Vagina (tissue), 2 donors: ENCODE measurements at regions not wholly inside any gene's neighbourhood (a gene's known extent, or its start where the extent isn't known, plus 50 kb on each side); places are given as distances from the start of the nearest gene placed in this dataset.

Source experiments
- DNase-seq, 2 donors: peaks; one replicate each; pipeline ENCODE4 v3.0.0-alpha.2; 2017; ENCODE audit errors: extremely low spot score in 2 of 2
- H3K27ac ChIP-seq: fragments of 200-600 bp; sonication (generic); one replicate; pipeline ENCODE4 v1.5.1; 2019
- H3K27me3 ChIP-seq: fragments of 200-600 bp; sonication (generic); one replicate; pipeline ENCODE4 v1.5.1; 2019
- H3K36me3 ChIP-seq, 2 donors: fragments of 200-600 bp; sonication (generic); one replicate each; pipeline ENCODE4 v1.5.1; 2017 to 2019
- H3K4me1 ChIP-seq: fragments of 200-600 bp; sonication (generic); one replicate; pipeline ENCODE4 v1.5.1; 2019
- H3K4me3 ChIP-seq, 2 donors: fragments of 200-600 bp; sonication (generic); 1 replicate in 1 of 2; 2 replicates in 1 of 2; pipeline ENCODE4 v1.5.1; 2016 to 2019
- H3K9me3 ChIP-seq: fragments of 200-600 bp; sonication (generic); one replicate; pipeline ENCODE4 v1.5.1; 2019
- POLR2A ChIP-seq, 2 donors: fragments of 450-650 bp; IDR thresholded peaks; one replicate each; pipeline ENCODE4 v1.6.1; 2017; ENCODE audit warnings: antibody characterized with exemption in 2 of 2, mild to moderate bottlenecking in 2 of 2, moderate library complexity in 2 of 2
- POLR2AphosphoS5 ChIP-seq, 2 donors: sonication (generic); formaldehyde crosslinking; IDR thresholded peaks; one replicate each; pipeline ENCODE4 v1.9.0; 2017; ENCODE audit warnings: antibody characterized with exemption in 2 of 2, mild to moderate bottlenecking in 2 of 2, low read depth in 1 of 2; ENCODE audit not compliant: insufficient read depth in 1 of 2
- intact Hi-C: fragments of 100-400 bp; cut with DNase I; formaldehyde crosslinking; loops from one replicate; pipeline ENCODE4 v1.15.1; 2023
- TF ChIP-seq, protein P1 (sequence below), 3 experiments: fragments of 450-650 bp in 2 of 3; fragments of 200-600 bp in 1 of 3; sonication (generic) in 1 of 3; IDR thresholded peaks; one replicate each; pipeline ENCODE4 v1.5.1; 2017 to 2019; ENCODE audit warnings: antibody characterized with exemption in 3 of 3, mild to moderate bottlenecking in 2 of 3, moderate library complexity in 2 of 3

DNA sequence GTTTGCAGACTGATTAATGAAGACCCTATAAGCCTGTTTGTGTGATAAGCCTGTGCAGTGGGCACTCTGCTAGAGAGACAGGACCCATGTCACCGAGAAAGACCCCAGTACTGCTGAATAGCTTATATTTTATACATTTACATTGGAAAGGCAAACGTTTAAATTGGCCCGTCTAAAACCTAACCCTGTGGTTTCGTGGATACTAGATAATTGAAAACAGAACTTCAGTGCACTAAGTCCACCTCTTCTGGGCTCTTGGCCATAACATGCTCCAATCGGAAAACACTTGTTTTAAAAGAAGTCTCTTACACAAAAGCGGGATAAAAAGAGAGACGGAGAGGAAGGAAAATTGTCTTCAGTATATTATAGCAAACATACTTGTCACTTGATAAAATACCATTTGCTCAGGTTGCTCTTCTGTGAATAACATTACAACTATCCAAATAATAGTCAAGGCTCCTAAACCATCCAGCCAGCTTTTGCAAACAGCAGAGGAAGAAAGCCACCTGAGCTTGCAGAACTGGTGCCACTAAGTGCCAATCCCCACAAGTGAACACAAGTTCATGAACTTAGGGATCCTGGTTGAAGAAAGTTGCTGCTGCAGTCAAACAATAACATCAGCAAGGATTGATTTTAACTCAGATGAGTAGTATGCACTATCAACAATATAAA is 218.4 kb upstream of the FN1 start:
- peaks cover 5% of the 10 kb centered on the region for H3K4me1 ChIP-seq
- H3K27me3 ChIP-seq: no peaks in the 10 kb centered on the region
- TF ChIP-seq, protein P1, sequence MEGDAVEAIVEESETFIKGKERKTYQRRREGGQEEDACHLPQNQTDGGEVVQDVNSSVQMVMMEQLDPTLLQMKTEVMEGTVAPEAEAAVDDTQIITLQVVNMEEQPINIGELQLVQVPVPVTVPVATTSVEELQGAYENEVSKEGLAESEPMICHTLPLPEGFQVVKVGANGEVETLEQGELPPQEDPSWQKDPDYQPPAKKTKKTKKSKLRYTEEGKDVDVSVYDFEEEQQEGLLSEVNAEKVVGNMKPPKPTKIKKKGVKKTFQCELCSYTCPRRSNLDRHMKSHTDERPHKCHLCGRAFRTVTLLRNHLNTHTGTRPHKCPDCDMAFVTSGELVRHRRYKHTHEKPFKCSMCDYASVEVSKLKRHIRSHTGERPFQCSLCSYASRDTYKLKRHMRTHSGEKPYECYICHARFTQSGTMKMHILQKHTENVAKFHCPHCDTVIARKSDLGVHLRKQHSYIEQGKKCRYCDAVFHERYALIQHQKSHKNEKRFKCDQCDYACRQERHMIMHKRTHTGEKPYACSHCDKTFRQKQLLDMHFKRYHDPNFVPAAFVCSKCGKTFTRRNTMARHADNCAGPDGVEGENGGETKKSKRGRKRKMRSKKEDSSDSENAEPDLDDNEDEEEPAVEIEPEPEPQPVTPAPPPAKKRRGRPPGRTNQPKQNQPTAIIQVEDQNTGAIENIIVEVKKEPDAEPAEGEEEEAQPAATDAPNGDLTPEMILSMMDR (IDR thresholded peaks at IDR 0.05): no peak
- no peak for TF ChIP-seq POLR2AphosphoS5 (IDR thresholded peaks at IDR 0.05; ENCODE audit: insufficient read depth in 1 of 2, low read depth in 1 of 2)
- no peak for TF ChIP-seq POLR2A (IDR thresholded peaks at IDR 0.05)
- intact Hi-C loops: no loop called here
- H3K36me3 ChIP-seq: no peaks in the 10 kb centered on the region
- H3K9me3 ChIP-seq: no peaks in the 10 kb centered on the region
- H3K4me3 ChIP-seq: no peak overlapping the region
- no peak overlapping the region for H3K27ac ChIP-seq
- no peak for DNase-seq

DNA sequence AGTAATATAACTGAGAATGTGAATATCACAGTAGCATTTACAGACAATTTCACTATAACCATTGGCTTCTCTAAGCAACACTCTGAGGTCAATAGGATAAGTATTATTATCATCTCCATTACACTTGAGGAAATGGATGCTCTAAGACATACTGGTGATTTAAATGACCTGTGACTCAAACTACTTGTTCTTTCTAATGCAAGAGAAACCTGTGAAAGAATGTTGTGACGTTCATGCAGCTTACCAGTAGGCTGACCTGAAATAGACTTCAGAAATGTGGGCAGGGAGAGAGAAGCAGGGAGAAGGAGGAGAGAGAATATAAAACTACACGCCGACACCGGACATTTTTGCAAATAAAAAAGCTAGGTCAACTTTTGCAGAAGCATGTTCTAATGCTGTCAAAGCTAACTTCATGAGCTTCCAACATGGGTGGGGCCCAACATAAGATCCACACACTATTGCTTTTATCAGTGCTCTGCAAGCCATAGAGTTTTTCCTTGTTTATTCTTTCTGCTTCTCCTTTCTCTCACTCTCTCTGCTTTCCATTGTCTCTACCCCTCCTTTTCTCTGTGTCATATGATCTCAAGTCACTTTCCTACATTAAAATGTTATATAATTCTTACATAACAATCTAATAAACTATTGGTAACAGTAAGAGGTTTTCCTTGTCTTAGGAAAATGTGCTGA is 217.6 kb upstream of the FN1 start:
- TF ChIP-seq POLR2A (IDR thresholded peaks at IDR 0.05): no peak
- Histone ChIP-seq H3K27ac (no peak overlapping the region), H3K27me3 (no peaks in the 10 kb centered on the region), H3K9me3 (no peaks in the 10 kb centered on the region), H3K4me3 (no peak overlapping the region), H3K4me1 (peaks cover 5% of the 10 kb centered on the region), H3K36me3 (no peaks in the 10 kb centered on the region)
- intact Hi-C loops: no loop called here
- no peak for DNase-seq

- DNase-seq: no peak
- H3K27ac ChIP-seq: no peak overlapping the region
Measured at GRCh38 chr2:215652388-215652787, 216.5 kb upstream of the FN1 start.

DNA sequence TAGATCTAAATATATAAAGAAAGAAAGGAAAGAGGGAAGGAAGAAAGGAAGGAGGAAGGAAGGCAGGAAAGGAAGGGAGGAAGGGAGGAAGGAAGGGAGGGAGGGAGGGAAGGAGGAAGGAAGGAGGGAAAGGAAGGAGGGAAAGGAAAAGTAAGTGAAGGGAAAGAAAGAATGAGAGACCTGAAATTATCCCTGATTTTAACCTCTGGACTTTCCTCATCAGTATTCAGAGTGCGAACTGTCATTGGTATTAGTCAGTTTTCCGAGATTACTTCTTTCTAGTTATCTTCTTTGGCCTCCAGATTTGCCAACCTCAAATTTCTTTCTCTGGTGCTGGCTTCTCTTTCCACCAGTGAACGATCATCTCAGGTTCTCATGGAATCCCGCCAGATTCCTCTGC is 215.5 kb upstream of the FN1 start:
- Histone ChIP-seq H3K4me1 (peaks cover 5% of the 10 kb centered on the region), H3K27me3 (no peaks in the 10 kb centered on the region), H3K36me3 (no peaks in the 10 kb centered on the region), H3K27ac (no peak overlapping the region), H3K9me3 (no peaks in the 10 kb centered on the region), H3K4me3 (no peak overlapping the region)
- intact Hi-C loops: no loop called here
- TF ChIP-seq POLR2A (IDR thresholded peaks at IDR 0.05) (no peak), POLR2AphosphoS5 (IDR thresholded peaks at IDR 0.05; ENCODE audit: insufficient read depth in 1 of 2, low read depth in 1 of 2) (no peak)
- TF ChIP-seq, protein P1 (IDR thresholded peaks at IDR 0.05): no peak
- no peak for DNase-seq

More at GRCh38 chr2:215652388-215652787, 216.5 kb upstream of the FN1 start:
- Histone ChIP-seq H3K4me1 (peaks cover 5% of the 10 kb centered on the region), H3K27me3 (no peaks in the 10 kb centered on the region), H3K36me3 (no peaks in the 10 kb centered on the region), H3K9me3 (no peaks in the 10 kb centered on the region), H3K4me3 (no peak overlapping the region)
- intact Hi-C loops: no loop called here
- TF ChIP-seq POLR2AphosphoS5 (IDR thresholded peaks at IDR 0.05; ENCODE audit: insufficient read depth in 1 of 2, low read depth in 1 of 2) (no peak), POLR2A (IDR thresholded peaks at IDR 0.05) (no peak)
- TF ChIP-seq, protein P1 (IDR thresholded peaks at IDR 0.05): no peak

DNA sequence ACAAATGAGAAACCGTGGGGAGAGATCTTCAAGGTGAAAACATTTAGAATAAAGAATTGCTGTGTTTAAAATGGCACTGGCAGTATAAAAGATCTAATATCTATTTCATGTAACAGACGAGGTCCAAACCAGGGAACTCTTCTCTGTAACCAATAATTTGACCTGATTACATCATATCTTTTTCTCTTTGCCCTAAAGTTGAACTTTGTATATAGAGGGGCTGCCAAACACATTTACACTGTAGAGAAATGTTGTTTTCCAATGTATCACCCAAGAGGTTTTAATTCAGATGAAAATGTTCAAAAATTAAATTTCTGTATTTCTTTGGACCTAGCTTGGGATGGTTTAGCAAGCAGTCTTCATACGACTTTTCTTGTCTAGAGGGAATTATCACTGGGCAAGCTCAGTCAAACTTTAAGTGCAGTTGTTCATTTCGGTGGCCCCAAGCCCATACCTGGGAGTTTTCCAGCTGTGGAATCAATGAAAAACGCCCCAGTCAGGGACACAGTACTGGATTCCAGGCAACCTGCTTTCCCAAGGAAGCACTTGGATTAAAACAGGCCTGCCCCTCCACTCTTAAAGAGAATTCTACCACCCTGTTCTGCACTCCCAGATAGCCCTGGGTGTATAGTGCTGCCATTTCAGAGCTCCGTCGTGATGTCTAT is 208.5 kb upstream of the FN1 start:
- H3K27me3 ChIP-seq: no peaks in the 10 kb centered on the region
- intact Hi-C loops: no loop called here

More for the DNA sequence above, 208.5 kb upstream of the FN1 start:
- TF ChIP-seq POLR2AphosphoS5 (IDR thresholded peaks at IDR 0.05; ENCODE audit: insufficient read depth in 1 of 2, low read depth in 1 of 2): no peak
- no peak for TF ChIP-seq POLR2A (IDR thresholded peaks at IDR 0.05)
- TF ChIP-seq, protein P1 (IDR thresholded peaks at IDR 0.05): no peak
- H3K4me3 ChIP-seq: no peak overlapping the region
- no peaks in the 10 kb centered on the region for H3K4me1 ChIP-seq
- H3K9me3 ChIP-seq: no peaks in the 10 kb centered on the region
- DNase-seq: no peak
- no peak overlapping the region for H3K27ac ChIP-seq
- H3K36me3 ChIP-seq: no peaks in the 10 kb centered on the region
